Upper lobe of right lung (tissue), 1 donor: ENCODE measurements at regions not wholly inside any gene's neighbourhood (a gene's known extent, or its start where the extent isn't known, plus 50 kb on each side); places are given as distances from the start of the nearest gene placed in this dataset.

Experiments
- ATAC-seq: fragments of 200-7000 bp; cut with Tn5 transposase; one replicate; pipeline ENCODE4 v1.9.1; 2020; ENCODE audit warnings: mild to moderate bottlenecking, moderate library complexity
- DNase-seq: peaks from one replicate; pipeline ENCODE4 v3.0.0-alpha.2; 2020
- H3K27ac ChIP-seq: fragments of 200-600 bp; one replicate; pipeline ENCODE4 v1.8.0; 2022
- H3K27me3 ChIP-seq: fragments of 200-600 bp; one replicate; pipeline ENCODE4 v1.8.0; 2022; ENCODE audit warnings: mild to moderate bottlenecking
- H3K36me3 ChIP-seq: fragments of 200-600 bp; one replicate; pipeline ENCODE4 v1.8.0; 2022
- H3K4me1 ChIP-seq: fragments of 200-600 bp; one replicate; pipeline ENCODE4 v1.8.0; 2022
- H3K4me3 ChIP-seq: fragments of 200-600 bp; one replicate; pipeline ENCODE4 v1.8.0; 2022; ENCODE audit warnings: mild to moderate bottlenecking
- H3K9me3 ChIP-seq: fragments of 200-600 bp; one replicate; pipeline ENCODE4 v1.8.0; 2022
- intact Hi-C: fragments of 100-400 bp; cut with DNase I; formaldehyde crosslinking; loops from one replicate; pipeline ENCODE4 v1.11.0; 2022
- TF ChIP-seq, protein P1 (sequence below): fragments of 200-600 bp; IDR thresholded peaks from one replicate; pipeline ENCODE4 v1.8.0; 2022; ENCODE audit warnings: antibody characterized with exemption
- donor health status: DM: no; HTN: yes; CAD: no; lungs with severe emphysema.

DNA sequence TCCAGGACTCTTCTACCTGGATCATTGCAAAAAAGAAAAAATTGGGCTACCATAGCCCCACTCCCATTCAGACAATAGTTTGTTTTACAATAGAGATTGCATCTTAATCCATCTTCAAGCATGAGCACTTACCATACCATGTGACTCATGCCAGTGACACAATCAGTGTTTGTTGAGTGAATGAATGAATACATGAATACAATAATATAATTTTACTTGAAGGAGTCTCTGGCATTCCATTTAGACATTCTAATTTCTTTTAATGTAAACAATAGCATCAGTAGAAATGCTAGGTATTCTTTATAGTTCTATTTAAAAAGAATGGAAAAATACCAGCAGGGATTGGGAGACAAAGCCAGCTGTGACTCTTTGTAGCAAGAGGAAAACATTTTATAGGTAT, 141.6 kb upstream of the AKR1E2 start:
- H3K27ac ChIP-seq, result no peak overlapping the region
- H3K27me3 ChIP-seq, result no peaks in the 10 kb centered on the region
- TF ChIP-seq, protein P1, sequence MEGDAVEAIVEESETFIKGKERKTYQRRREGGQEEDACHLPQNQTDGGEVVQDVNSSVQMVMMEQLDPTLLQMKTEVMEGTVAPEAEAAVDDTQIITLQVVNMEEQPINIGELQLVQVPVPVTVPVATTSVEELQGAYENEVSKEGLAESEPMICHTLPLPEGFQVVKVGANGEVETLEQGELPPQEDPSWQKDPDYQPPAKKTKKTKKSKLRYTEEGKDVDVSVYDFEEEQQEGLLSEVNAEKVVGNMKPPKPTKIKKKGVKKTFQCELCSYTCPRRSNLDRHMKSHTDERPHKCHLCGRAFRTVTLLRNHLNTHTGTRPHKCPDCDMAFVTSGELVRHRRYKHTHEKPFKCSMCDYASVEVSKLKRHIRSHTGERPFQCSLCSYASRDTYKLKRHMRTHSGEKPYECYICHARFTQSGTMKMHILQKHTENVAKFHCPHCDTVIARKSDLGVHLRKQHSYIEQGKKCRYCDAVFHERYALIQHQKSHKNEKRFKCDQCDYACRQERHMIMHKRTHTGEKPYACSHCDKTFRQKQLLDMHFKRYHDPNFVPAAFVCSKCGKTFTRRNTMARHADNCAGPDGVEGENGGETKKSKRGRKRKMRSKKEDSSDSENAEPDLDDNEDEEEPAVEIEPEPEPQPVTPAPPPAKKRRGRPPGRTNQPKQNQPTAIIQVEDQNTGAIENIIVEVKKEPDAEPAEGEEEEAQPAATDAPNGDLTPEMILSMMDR, result no peak
- intact Hi-C loops, result no loop called here
- DNase-seq (no peak), ATAC-seq (no peak)
- H3K4me1 ChIP-seq, result no peaks in the 10 kb centered on the region
- H3K4me3 ChIP-seq, result no peak overlapping the region
- no peaks in the 10 kb centered on the region for H3K36me3 ChIP-seq
- H3K9me3 ChIP-seq, result no peaks in the 10 kb centered on the region

DNA sequence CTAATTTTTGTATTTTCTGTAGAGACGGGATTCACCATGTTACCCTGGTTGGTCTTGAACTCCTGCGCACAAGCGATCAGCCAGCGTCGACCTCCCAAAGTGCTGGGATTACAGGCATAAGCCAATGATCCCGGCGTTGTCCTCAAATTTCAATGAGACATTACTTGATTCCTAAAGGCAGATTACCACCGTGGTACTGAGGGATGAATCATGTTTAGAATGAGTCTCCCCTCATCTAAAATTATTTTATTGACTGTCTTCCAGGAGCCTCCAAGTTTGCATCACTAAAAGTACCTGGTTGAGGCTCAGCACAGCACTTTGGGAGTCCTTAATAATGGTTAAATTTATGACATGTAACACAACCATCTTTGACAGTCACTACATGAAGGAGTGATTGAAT, 142.2 kb upstream of the AKR1E2 start:
- TF ChIP-seq, protein P1, result no peak
- Histone ChIP-seq H3K9me3 (no peaks in the 10 kb centered on the region), H3K27ac (no peak overlapping the region), H3K4me1 (no peaks in the 10 kb centered on the region), H3K27me3 (no peaks in the 10 kb centered on the region), H3K4me3 (no peak overlapping the region), H3K36me3 (no peaks in the 10 kb centered on the region)
- ATAC-seq (no peak), DNase-seq (no peak)
- intact Hi-C loops, result no loop called here

DNA sequence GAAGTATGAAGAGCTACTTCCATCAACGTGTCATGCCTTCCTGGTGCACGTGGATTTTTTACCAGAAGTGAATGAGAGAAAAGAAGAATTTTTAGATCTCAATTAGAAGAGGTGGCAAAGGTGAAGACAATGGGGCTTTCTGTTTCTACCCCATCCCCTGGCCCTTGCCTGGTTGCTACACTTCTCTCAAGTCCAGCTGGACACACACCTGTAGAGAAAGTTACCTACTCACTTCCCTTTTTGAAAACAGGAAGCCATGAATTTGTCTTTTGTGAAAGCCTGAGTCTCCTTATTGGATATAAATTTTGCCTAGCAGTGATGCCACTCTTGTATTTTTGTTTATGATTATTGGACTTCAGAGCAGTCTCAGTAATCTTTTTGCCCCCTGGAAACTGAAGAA, 142.9 kb upstream of the AKR1E2 start:
- peaks cover 3% of the 10 kb centered on the region for H3K4me1 ChIP-seq
- no peaks in the 10 kb centered on the region for H3K36me3 ChIP-seq
- TF ChIP-seq, protein P1, result no peak
- no peaks in the 10 kb centered on the region for H3K9me3 ChIP-seq
- no peak overlapping the region for H3K4me3 ChIP-seq
- no peaks in the 10 kb centered on the region for H3K27me3 ChIP-seq
- ATAC-seq (no peak), DNase-seq (no peak)
- intact Hi-C loops, result no loop called here
- H3K27ac ChIP-seq, result no peak overlapping the region

DNA sequence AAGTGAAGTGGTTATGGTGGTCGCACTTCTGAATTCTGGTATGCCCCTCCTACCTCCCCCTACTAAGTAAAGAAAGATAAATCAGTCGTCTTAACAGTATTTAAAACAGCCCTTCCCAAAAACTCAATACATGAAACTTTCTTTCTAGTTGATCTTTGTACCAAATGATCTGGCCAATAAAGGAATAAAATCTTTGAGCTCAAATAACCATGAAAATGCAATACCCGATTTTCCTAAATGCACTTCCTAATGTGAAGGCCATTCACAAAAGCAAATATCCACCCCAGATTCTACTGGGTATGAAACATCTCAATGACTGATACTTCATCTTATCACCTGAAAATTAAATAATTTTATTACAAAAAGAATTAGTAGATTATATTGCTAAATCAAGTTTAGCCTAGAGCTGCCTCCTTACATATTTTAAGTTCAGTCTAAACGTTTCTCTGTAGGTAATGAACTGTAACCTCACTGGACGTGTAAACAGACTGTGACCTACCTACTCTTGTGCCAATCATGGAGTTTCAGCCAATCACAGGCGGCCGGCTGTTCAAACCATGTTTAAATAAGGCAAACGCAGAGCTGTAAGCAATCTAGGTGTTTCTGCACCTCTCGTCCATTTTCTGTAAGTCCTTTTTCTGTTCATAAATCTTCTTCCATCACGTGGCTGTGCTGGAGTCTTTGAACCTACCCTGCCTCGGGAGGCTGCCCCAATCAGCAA, 146.9 kb upstream of the AKR1E2 start:
- Histone ChIP-seq H3K9me3 (no peaks in the 10 kb centered on the region), H3K27me3 (no peaks in the 10 kb centered on the region), H3K4me3 (no peak overlapping the region), H3K36me3 (no peaks in the 10 kb centered on the region), H3K4me1 (peaks cover 7% of the 10 kb centered on the region), H3K27ac (no peak overlapping the region)
- ATAC-seq (no peak), DNase-seq (no peak)
- intact Hi-C loops, result no loop called here
- TF ChIP-seq, protein P1, result no peak

DNA sequence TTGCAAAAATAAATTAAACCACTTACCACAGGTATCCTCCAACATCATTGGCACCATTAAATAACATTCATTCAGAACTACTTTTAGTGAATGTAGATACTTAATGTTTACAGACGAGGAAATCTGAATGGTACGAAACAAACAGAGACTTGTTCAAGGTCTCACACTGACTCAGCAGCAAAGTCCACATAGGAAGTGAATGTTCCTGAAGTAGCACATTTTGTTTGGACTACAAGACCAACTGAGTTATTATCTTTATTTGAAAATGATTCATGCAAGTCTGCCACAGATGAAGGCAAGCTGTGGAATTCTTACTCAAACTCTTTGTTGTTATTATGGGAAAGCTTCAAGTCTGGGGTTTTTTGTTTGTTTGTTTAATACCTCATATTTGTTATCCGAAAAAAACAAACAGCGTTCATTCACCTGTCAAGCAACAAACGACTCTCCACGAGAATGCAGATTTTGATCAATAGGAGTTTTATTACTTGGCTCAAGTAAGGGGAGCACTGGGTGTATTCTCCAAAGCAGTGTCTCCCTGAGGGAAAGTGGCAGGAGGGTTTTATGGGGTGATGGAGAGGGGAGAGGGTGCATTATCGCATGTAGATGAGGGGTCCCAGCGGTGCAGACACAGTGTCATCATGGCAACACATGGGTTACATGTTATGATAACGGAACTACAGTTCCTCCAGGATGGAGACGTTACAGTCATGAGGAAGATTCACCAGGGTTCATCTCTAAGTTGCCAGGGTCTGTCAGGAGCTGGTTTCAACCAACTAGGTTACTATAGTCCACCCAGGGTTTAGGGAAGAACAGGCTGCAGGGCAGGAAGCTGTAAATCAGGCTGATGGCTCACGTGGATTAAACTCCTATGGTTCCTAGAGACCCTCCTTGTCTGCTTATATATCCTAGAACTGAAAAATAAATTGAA, 147.7 kb upstream of the AKR1E2 start:
- TF ChIP-seq, protein P1, result no peak
- intact Hi-C loops, result no loop called here
- DNase-seq, result no peak
- no peaks in the 10 kb centered on the region for H3K36me3 ChIP-seq
- no peak overlapping the region for H3K4me3 ChIP-seq
- ATAC-seq, result peak; percentile 62
- peak overlapping the region; percentile 60 for H3K27ac ChIP-seq
- peaks cover 7% of the 10 kb centered on the region for H3K4me1 ChIP-seq
- no peaks in the 10 kb centered on the region for H3K9me3 ChIP-seq
- no peaks in the 10 kb centered on the region for H3K27me3 ChIP-seq
